HG03342 (cell line): ENCODE measurements at regions not wholly inside any gene's neighbourhood (a gene's known extent, or its start where the extent isn't known, plus 50 kb on each side); places are given as distances from the start of the nearest gene placed in this dataset.

Experiments
- ATAC-seq: cut with Tn5 transposase; IDR thresholded peaks from one replicate; pipeline ENCODE4 v1.9.1; 2021; ENCODE audit warnings: mild to moderate bottlenecking, moderate library complexity; ENCODE audit not compliant: unreplicated experiment

- ATAC-seq: no peak
Measured at GRCh38 chr2:126748188-126748760, 92.3 kb downstream of the GYPC start.

- ATAC-seq: no peak
Measured at GRCh38 chr2:126748929-126749518, 93.1 kb downstream of the GYPC start.

GRCh38 chr2:126749537-126749936, 93.6 kb downstream of the GYPC start:
- ATAC-seq: peak; percentile 72

- ATAC-seq: no peak
Measured at GRCh38 chr2:126750506-126750905, 94.5 kb downstream of the GYPC start.

GRCh38 chr2:126751477-126751876, 95.5 kb downstream of the GYPC start:
- no peak for ATAC-seq

- ATAC-seq: no peak
Measured at GRCh38 chr2:126752876-126753275, 96.9 kb downstream of the GYPC start.

GRCh38 chr2:126753501-126754212, 97.7 kb downstream of the GYPC start:
- no peak for ATAC-seq

GRCh38 chr2:126754240-126755004, 98.5 kb downstream of the GYPC start:
- ATAC-seq: no peak

GRCh38 chr2:126756125-126756524, 100.2 kb downstream of the GYPC start:
- no peak for ATAC-seq

- ATAC-seq: no peak
Measured at GRCh38 chr2:126761256-126761980, 105.5 kb downstream of the GYPC start.

GRCh38 chr2:126761981-126762878, 106.3 kb downstream of the GYPC start:
- no peak for ATAC-seq

GRCh38 chr2:126764686-126765265, 108.8 kb downstream of the GYPC start:
- ATAC-seq: no peak

- no peak for ATAC-seq
Measured at GRCh38 chr2:126765395-126765794, 109.4 kb downstream of the GYPC start.

- ATAC-seq: no peak
Measured at GRCh38 chr2:126766295-126766968, 110.5 kb downstream of the GYPC start.

GRCh38 chr2:126766969-126767296, 111.0 kb downstream of the GYPC start:
- no peak for ATAC-seq

- no peak for ATAC-seq
Measured at GRCh38 chr2:126769118-126769517, 113.2 kb downstream of the GYPC start.

GRCh38 chr2:126770466-126770865, 114.5 kb downstream of the GYPC start:
- no peak for ATAC-seq

- ATAC-seq: no peak
Measured at GRCh38 chr2:126771094-126771493, 115.1 kb downstream of the GYPC start.

GRCh38 chr2:126771501-126772195, 115.7 kb downstream of the GYPC start:
- no peak for ATAC-seq
